B cell (primary cell): ENCODE measurements at regions not wholly inside any gene's neighbourhood (a gene's known extent, or its start where the extent isn't known, plus 50 kb on each side); places are given as distances from the start of the nearest gene placed in this dataset.

Source experiments
- CTCF ChIP-seq: fragments of 200-600 bp; IDR thresholded peaks from one replicate; pipeline ENCODE4 v1.8.0; 2022; ENCODE audit warnings: antibody characterized with exemption, mild to moderate bottlenecking
- EZH2 ChIP-seq: IDR thresholded peaks from 2 replicates; pipeline ENCODE4 v1.6.1; 2012; ENCODE audit warnings: borderline replicate concordance, low read depth, mild to moderate bottlenecking, moderate library complexity, low read length; ENCODE audit not compliant: insufficient read depth, poor library complexity, severe bottlenecking

DNA sequence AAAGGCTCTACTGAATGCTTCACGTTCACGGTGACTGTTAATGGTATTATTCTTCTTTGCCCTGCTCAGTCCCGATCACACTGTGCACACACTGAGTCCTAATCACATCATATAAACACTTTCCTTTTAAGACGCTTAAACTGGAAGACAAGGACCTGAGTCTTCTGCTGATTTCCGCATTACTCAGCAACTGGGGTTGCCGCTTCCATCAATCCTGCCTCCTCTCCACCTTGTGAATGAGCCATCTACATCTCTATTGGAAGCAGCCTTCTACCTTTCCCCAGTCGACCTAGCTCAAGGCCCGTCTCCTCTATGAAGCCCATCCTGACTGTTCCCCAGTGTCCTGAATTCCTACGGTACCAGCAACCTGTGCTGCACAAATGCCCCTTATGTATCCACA is 104.7 kb downstream of the NCOR2 start:
- TF ChIP-seq CTCF (no peak), EZH2 (no peak)
